SK-N-SH (cell line): ENCODE measurements at regions not wholly inside any gene's neighbourhood (a gene's known extent, or its start where the extent isn't known, plus 50 kb on each side); places are given as distances from the start of the nearest gene placed in this dataset.

Experiments used
- CTCF ChIA-PET: fragments of 300-600, 350-600 bp; formaldehyde crosslinking; extraction: SDS; loops from one replicate; lab custom pipeline; 2021; lab: Yijun Ruan, JAX
- POLR2A ChIA-PET: fragments of 350-600 bp; sonication (Branson Sonifier 250); formaldehyde crosslinking; extraction: SDS; loops from one replicate; lab custom pipeline; 2020; ENCODE audit warnings: antibody characterized with exemption, inconsistent platforms; lab: Yijun Ruan, JAX
- DNase-seq: peaks from one replicate; pipeline ENCODE4 v3.0.0; 2012
- H2AFZ ChIP-seq: fragments of 200-600 bp; sonication (generic); 2 replicates; pipeline ENCODE4 v1.8.1; 2016; ENCODE audit warnings: antibody characterized with exemption, mild to moderate bottlenecking, low read depth
- H3F3A ChIP-seq: fragments of 200-600 bp; sonication (generic); replicated peaks from 2 replicates; pipeline ENCODE3; 2016; ENCODE audit warnings: antibody characterized with exemption, mild to moderate bottlenecking; ENCODE audit not compliant: insufficient read depth
- H3K27ac ChIP-seq, 2 experiments: fragments of 200-500 bp in 1 of 2; fragments of 200-600 bp in 1 of 2; sonication (Bioruptor generic) in 1 of 2; sonication (generic), shearing (Covaris generic) in 1 of 2; 2 replicates each; pipeline versions ENCODE4 v1.5.1 to v1.6.1; 2014 to 2016; ENCODE audit warnings: low read depth in 2 of 2, inconsistent platforms in 1 of 2, low read length in 1 of 2, mild to moderate bottlenecking in 1 of 2, mixed read lengths in 1 of 2
- H3K27me3 ChIP-seq: fragments of 200-600 bp; sonication (generic), shearing (Covaris generic); 2 replicates; pipeline ENCODE4 v1.6.1; 2016; ENCODE audit warnings: mixed run types; ENCODE audit not compliant: insufficient read depth
- H3K36me3 ChIP-seq, 2 experiments: fragments of 200-500 bp in 1 of 2; fragments of 200-600 bp in 1 of 2; sonication (Bioruptor generic) in 1 of 2; sonication (generic) in 1 of 2; replicated peaks in 1 of 2; 2 replicates each; pipeline versions ENCODE3 to v1.5.1; 2014 to 2016; ENCODE audit warnings: low read length in 1 of 2, mild to moderate bottlenecking in 1 of 2; ENCODE audit not compliant: insufficient read depth in 2 of 2, control insufficient read depth in 1 of 2
- H3K4me1 ChIP-seq, 2 experiments: fragments of 200-500 bp in 1 of 2; fragments of 200-600 bp in 1 of 2; sonication (Bioruptor generic) in 1 of 2; sonication (generic), shearing (Covaris generic) in 1 of 2; 2 replicates each; pipeline versions ENCODE4 v1.5.1 to v1.6.1; 2014 to 2016; ENCODE audit warnings: low read depth in 1 of 2, low read length in 1 of 2, mixed run types in 1 of 2; ENCODE audit not compliant: insufficient read depth in 2 of 2, control insufficient read depth in 1 of 2
- H3K4me2 ChIP-seq: fragments of 200-600 bp; sonication (generic), shearing (Covaris generic); 2 replicates; pipeline ENCODE4 v1.6.1; 2017; ENCODE audit warnings: mixed run types
- H3K4me3 ChIP-seq, 2 experiments: fragments of 200-500 bp in 1 of 2; fragments of 200-600 bp in 1 of 2; sonication (Bioruptor generic) in 1 of 2; sonication (generic), shearing (Covaris generic) in 1 of 2; 2 replicates each; pipeline versions ENCODE4 v1.5.1 to v1.8.1; 2014 to 2016; ENCODE audit warnings: low read depth in 2 of 2, inconsistent platforms in 1 of 2, low read length in 1 of 2, mild to moderate bottlenecking in 1 of 2, mixed read lengths in 1 of 2, moderate library complexity in 1 of 2
- H3K79me2 ChIP-seq: fragments of 200-600 bp; sonication (generic); 2 replicates; pipeline ENCODE4 v1.8.1; 2017; ENCODE audit warnings: mild to moderate bottlenecking; ENCODE audit not compliant: insufficient read depth
- H3K9ac ChIP-seq: fragments of 200-600 bp; sonication (generic); 2 replicates; pipeline ENCODE4 v1.6.1; 2017; ENCODE audit warnings: mixed run types
- H3K9me2 ChIP-seq: fragments of 200-600 bp; sonication (generic); 2 replicates; pipeline ENCODE4 v1.6.1; 2017; ENCODE audit warnings: mixed run types
- H3K9me3 ChIP-seq: fragments of 200-600 bp; sonication (generic); 2 replicates; pipeline ENCODE4 v1.6.1; 2017; ENCODE audit warnings: mixed run types, mild to moderate bottlenecking, moderate library complexity
- H4K20me1 ChIP-seq: fragments of 200-600 bp; sonication (generic); 2 replicates; pipeline ENCODE4 v1.6.1; 2017; ENCODE audit warnings: mild to moderate bottlenecking, mixed run types; ENCODE audit not compliant: insufficient read depth
- CHD2 ChIP-seq: fragments of 150-350 bp; IDR thresholded peaks from 2 replicates; pipeline ENCODE4 v1.6.1; 2018; ENCODE audit warnings: low read length; ENCODE audit not compliant: partially characterized antibody
- CTCF ChIP-seq: fragments of 200-600 bp; sonication (generic); IDR thresholded peaks from 2 replicates; pipeline ENCODE4 v1.6.1; 2017; ENCODE audit warnings: antibody characterized with exemption, mild to moderate bottlenecking, moderate library complexity
- ELF1 ChIP-seq: IDR thresholded peaks from 2 replicates; pipeline ENCODE4 v1.4.0; 2012
- FOSL2 ChIP-seq: IDR thresholded peaks from 2 replicates; pipeline ENCODE4 v1.4.0; 2012; ENCODE audit warnings: low read depth, mild to moderate bottlenecking, moderate library complexity, borderline replicate concordance
- FOXJ3 ChIP-seq: sonication (generic); formaldehyde crosslinking; IDR thresholded peaks from 2 replicates; pipeline ENCODE4 v1.5.1; 2020; ENCODE audit warnings: mild to moderate bottlenecking, missing genetic modification reagents
- GABPA ChIP-seq: IDR thresholded peaks from 2 replicates; pipeline ENCODE4 v1.4.0; 2012; ENCODE audit warnings: low read depth, mild to moderate bottlenecking
- JUND ChIP-seq: IDR thresholded peaks from 2 replicates; pipeline ENCODE4 v1.4.0; 2012
- NFIC ChIP-seq: IDR thresholded peaks from 2 replicates; pipeline ENCODE4 v1.4.0; 2012; ENCODE audit warnings: borderline replicate concordance
- NRF1 ChIP-seq: IDR thresholded peaks from 2 replicates; pipeline ENCODE4 v1.6.1; 2012; ENCODE audit warnings: low read depth, mild to moderate bottlenecking, low read length
- POLR2AphosphoS5 ChIP-seq: IDR thresholded peaks from 2 replicates; pipeline ENCODE4 v1.6.1; 2012; ENCODE audit warnings: low read depth, low read length
- RAD21 ChIP-seq: IDR thresholded peaks from 2 replicates; pipeline ENCODE4 v1.6.1; 2012; ENCODE audit warnings: mild to moderate bottlenecking, low read length
- RFX5 ChIP-seq: IDR thresholded peaks from 2 replicates; pipeline ENCODE4 v1.6.1; 2012; ENCODE audit warnings: mild to moderate bottlenecking, improper control_type of control experiment, low read length
- SIN3A ChIP-seq: IDR thresholded peaks from 2 replicates; pipeline ENCODE4 v1.6.1; 2012; ENCODE audit warnings: low read depth, mild to moderate bottlenecking, low read length, moderate library complexity, borderline replicate concordance
- SMC3 ChIP-seq: IDR thresholded peaks from 2 replicates; pipeline ENCODE4 v1.6.1; 2012; ENCODE audit warnings: low read depth, low read length, improper control_type of control experiment
- TAF1 ChIP-seq: IDR thresholded peaks from 2 replicates; pipeline ENCODE4 v1.6.1; 2012; ENCODE audit warnings: low read depth, mild to moderate bottlenecking, low read length, moderate library complexity, borderline replicate concordance
- TCF12 ChIP-seq: IDR thresholded peaks from 2 replicates; pipeline ENCODE4 v1.4.0; 2012
- TEAD4 ChIP-seq: IDR thresholded peaks from 2 replicates; pipeline ENCODE4 v1.4.0; 2012; ENCODE audit warnings: mild to moderate bottlenecking, borderline replicate concordance; ENCODE audit not compliant: insufficient read depth
- USF2 ChIP-seq: fragments of 150-350 bp; IDR thresholded peaks from 2 replicates; pipeline ENCODE4 v1.6.1; 2017; ENCODE audit warnings: antibody characterized with exemption, low read length, low read depth, borderline replicate concordance
- YY1 ChIP-seq: IDR thresholded peaks from 2 replicates; pipeline ENCODE4 v1.4.0; 2012; ENCODE audit warnings: low read depth, mild to moderate bottlenecking
- WGBS: methylation state at CpG from one replicate; pipeline ENCODE4 v1.1.6; 2017; ENCODE audit warnings: low lambda C conversion rate; 5-methylcytosine and 5-hydroxymethylcytosine counted together
- TF ChIP-seq, protein P1 (sequence below): IDR thresholded peaks from 2 replicates; pipeline ENCODE4 v1.4.0; 2012; ENCODE audit warnings: low read depth, borderline replicate concordance
- TF ChIP-seq, protein P2 (sequence below): IDR thresholded peaks from 2 replicates; pipeline ENCODE4 v1.4.0; 2012; ENCODE audit warnings: low read depth
- TF ChIP-seq, protein P3 (sequence below): fragments of 150-350 bp; IDR thresholded peaks from 2 replicates; pipeline ENCODE4 v1.6.1; 2016; ENCODE audit warnings: mild to moderate bottlenecking, low read depth, low read length

DNA sequence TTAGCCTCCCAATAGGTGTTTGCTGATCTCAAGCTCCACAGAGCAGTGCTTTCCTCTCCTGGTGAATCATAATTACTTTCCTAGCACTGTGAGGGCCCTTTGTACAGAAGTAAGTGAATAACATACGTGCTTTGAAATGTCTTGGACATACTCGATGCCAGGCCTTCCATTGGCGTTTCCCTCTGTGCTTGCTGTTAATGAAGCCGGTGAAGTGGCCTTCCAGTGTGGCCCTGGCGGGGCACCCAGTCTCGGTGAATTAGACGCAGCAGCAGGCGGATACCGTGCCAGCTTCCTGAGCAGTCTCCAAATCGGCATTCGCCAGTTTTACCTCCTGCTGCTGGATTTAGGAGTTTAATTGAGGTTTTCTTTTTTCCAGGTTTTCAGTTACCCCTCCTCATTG is 132.3 kb downstream of the HMX1 start:
- H3K4me3 ChIP-seq, result no peak overlapping the region
- H3K36me3 ChIP-seq, result no peaks in the 10 kb centered on the region
- H3K4me1 ChIP-seq, result no peaks in the 10 kb centered on the region
- POLR2A ChIA-PET, result no interaction called here
- no peak overlapping the region for H2AFZ ChIP-seq
- 50% methylated on average over 9 of the region's 11 CpGs for WGBS
- H3K79me2 ChIP-seq, result no peaks in the 10 kb centered on the region
- H3K9ac ChIP-seq, result no peak overlapping the region
- H3K27ac ChIP-seq, result no peak overlapping the region
- peak; percentile 8 for DNase-seq
- H3K4me2 ChIP-seq, result no peak overlapping the region
- H3F3A ChIP-seq, result no peaks in the 10 kb centered on the region
- H3K9me2 ChIP-seq, result no peaks in the 10 kb centered on the region
- no peak for TF ChIP-seq RAD21
- TF ChIP-seq, protein P1, sequence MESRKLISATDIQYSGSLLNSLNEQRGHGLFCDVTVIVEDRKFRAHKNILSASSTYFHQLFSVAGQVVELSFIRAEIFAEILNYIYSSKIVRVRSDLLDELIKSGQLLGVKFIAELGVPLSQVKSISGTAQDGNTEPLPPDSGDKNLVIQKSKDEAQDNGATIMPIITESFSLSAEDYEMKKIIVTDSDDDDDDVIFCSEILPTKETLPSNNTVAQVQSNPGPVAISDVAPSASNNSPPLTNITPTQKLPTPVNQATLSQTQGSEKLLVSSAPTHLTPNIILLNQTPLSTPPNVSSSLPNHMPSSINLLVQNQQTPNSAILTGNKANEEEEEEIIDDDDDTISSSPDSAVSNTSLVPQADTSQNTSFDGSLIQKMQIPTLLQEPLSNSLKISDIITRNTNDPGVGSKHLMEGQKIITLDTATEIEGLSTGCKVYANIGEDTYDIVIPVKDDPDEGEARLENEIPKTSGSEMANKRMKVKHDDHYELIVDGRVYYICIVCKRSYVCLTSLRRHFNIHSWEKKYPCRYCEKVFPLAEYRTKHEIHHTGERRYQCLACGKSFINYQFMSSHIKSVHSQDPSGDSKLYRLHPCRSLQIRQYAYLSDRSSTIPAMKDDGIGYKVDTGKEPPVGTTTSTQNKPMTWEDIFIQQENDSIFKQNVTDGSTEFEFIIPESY, result no peak
- CTCF ChIA-PET, result interaction anchor here (1.4 to 2.0 kb wide), 2 partner anchors 51 to 179 kb away, joined by 3 to 6 read pairs; no protein-coding TSS in a partner anchor
- H3K9me3 ChIP-seq, result no peaks in the 10 kb centered on the region
- no peaks in the 10 kb centered on the region for H4K20me1 ChIP-seq
- H3K27me3 ChIP-seq, result no peaks in the 10 kb centered on the region

DNA sequence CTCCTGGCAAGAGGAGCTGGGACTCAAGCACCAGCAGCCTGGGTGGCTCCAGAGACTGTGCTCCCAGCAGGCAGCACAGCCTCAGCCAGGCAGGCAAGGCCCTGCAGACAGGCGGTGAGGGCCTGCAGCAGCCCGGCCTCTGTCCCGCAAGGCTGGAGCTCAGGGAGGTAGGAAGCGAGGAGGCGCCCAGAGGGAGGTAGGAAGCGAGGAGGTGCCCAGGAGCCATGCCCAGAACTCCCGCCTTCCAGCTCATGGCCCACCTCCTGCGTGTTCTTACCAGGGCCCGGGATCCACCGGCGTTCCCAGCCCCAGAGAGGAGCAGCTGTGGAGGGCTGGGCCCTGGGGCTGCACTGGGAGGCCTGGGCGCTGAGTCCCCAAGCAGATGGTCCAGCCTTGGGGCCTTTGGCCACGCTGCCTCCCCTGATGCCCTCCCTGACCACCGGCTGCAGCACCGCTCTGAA is 133.1 kb downstream of the HMX1 start:
- CTCF ChIA-PET, result interaction anchor here (1.5 to 2.0 kb wide), 2 partner anchors 50 to 131 kb away, joined by 3 to 6 read pairs; no protein-coding TSS in a partner anchor

More for the DNA sequence above, 133.1 kb downstream of the HMX1 start:
- WGBS, result 53% methylated on average over 7 of the region's 15 CpGs
- no peaks in the 10 kb centered on the region for H4K20me1 ChIP-seq
- H3K27ac ChIP-seq, result no peak overlapping the region
- H3K9me3 ChIP-seq, result no peaks in the 10 kb centered on the region
- POLR2A ChIA-PET, result no interaction called here
- no peaks in the 10 kb centered on the region for H3K4me1 ChIP-seq
- no peak overlapping the region for H3K4me2 ChIP-seq
- H3K9me2 ChIP-seq, result no peaks in the 10 kb centered on the region
- H3K9ac ChIP-seq, result no peak overlapping the region
- H3K4me3 ChIP-seq, result no peak overlapping the region
- no peaks in the 10 kb centered on the region for H3K27me3 ChIP-seq
- no peaks in the 10 kb centered on the region for H3F3A ChIP-seq
- no peaks in the 10 kb centered on the region for H3K79me2 ChIP-seq
- DNase-seq, result peak; percentile 12
- TF ChIP-seq CHD2 (no peak), SMC3 (no peak), CTCF (no peak), RFX5 (no peak), TCF12 (no peak), NRF1 (no peak), SIN3A (no peak), JUND (no peak), FOSL2 (no peak), TEAD4 (no peak), USF2 (no peak), POLR2AphosphoS5 (no peak), FOXJ3 (CRISPR knock-in tag) (no peak), YY1 (no peak), ELF1 (no peak), NFIC (no peak), GABPA (no peak), TAF1 (no peak)
- TF ChIP-seq, protein P2, sequence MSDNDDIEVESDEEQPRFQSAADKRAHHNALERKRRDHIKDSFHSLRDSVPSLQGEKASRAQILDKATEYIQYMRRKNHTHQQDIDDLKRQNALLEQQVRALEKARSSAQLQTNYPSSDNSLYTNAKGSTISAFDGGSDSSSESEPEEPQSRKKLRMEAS, result no peak
- TF ChIP-seq, protein P3, sequence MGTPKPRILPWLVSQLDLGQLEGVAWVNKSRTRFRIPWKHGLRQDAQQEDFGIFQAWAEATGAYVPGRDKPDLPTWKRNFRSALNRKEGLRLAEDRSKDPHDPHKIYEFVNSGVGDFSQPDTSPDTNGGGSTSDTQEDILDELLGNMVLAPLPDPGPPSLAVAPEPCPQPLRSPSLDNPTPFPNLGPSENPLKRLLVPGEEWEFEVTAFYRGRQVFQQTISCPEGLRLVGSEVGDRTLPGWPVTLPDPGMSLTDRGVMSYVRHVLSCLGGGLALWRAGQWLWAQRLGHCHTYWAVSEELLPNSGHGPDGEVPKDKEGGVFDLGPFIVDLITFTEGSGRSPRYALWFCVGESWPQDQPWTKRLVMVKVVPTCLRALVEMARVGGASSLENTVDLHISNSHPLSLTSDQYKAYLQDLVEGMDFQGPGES, result no peak
- H2AFZ ChIP-seq, result no peak overlapping the region
- H3K36me3 ChIP-seq, result no peaks in the 10 kb centered on the region
